Fibroblast of skin of left quadriceps (primary cell): ENCODE measurements at regions not wholly inside any gene's neighbourhood (a gene's known extent, or its start where the extent isn't known, plus 50 kb on each side); places are given as distances from the start of the nearest gene placed in this dataset.
A peak's percentile ranks its signal among the peaks of the same experiment; 100 is the strongest.

ENCODE experiments used
- DNase-seq, 2 experiments: peaks; one replicate each; pipeline ENCODE4 v3.0.0-alpha.2; 2013; ENCODE audit warnings: low read depth in 2 of 2

DNA sequence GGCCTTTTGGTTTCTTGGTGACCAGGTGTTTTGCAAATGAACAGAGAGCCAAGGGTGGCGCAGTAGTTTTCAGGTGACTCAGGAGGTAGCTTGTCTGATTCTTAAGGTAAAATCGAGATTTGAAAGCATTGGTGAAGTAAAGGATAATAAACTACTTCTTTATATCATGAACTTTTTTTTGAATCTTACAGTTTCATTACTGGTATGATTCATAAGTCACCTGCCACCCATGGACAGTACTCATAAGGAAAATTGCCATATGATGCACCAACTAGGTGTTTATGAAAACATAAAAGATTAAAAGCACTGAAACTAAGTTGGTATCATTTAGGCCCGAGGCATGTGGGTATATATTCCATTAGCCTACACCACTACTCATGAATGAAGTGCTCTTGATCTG, 84.1 kb upstream of the MGAT5 start:
- DNase-seq, result no peak

DNA sequence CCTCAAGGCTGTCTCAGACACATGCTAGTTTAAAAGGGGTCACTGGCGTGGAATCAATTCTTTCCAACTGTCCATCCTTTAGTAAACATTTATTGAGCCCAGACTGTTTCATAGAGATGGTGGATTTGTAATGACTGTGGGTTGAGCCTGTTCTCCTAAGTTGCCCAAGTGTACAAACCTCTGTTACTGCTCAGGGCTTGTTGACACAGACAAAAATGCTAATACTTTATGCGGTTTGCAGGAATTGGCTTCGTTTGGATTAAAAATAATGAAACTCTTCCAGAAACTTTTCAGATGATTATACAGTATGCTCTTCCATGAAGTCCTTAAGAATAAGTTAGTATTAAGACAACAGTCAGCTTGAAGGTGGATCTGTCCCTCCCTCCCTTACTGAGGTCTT, 83.6 kb upstream of the MGAT5 start:
- no peak for DNase-seq

DNA sequence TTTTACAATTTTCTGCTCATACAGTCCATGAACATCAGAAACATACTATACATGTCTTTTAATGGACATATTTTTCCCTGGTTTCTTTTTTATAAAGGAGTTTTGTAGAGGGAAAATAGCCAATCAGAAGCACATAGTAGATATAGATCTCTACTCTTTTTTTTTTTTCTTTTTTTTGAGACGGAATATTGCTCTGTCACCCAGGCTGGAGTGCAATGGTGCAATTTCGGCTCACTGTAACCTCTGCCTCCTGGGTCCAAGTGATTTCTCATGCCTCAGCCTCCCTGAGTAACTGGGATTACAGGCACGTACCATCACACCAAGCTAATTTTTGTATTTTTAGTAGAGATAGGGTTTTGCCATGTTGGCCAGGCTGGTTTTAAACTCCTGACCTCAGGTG, 83.2 kb upstream of the MGAT5 start:
- DNase-seq, result no peak

DNA sequence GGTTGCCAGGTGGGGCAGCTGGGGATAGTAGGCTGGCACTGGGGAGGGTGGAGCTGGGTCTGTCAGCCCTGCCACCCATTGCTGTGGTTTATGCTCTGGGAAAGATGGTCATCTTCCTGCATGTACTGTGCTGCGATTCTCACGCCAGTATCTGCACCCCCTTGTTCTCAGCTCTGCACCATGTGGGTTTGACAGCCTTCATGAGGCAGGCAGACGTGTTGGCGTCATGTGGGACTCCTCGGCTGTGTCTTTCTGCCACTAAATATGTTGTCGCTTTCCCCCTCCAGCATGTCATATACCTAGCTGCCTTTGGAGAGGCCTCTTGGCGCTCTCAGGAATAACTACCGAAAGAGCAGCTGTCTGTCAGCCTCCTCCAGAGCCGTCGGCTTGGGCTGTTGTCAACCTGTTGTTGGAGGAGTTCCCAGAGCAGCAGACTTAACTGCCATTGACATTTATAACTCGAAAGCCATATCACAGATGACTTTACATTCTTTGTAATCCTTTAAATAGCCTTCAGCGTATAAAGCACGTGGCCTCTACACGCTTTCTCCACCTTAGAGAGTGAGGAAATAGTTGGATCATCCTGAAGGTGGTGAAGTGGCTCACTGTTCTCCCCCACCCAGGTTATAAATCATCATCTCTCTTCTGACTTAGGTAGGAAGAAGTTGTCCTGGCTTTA, 80.4 kb upstream of the MGAT5 start:
- no peak for DNase-seq

DNA sequence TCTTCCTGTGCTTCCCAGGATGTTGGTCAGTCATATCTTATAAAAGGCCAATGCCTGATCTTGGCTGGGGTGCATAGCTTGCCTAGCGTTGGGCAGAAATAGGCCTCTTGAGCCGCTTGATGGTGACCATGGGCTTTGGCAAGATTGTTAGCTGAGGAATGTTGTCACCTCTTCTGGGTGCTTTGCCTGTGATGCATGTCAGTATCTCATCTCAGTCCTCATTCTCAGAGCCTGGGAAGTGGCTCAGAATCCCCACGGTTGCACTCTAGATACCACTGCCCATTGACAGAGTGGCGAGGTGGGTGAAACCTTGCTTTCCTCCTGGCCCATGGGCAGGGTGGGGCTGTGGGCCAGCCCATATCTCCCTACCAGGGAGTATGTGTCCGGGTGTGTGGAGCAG, 79.2 kb upstream of the MGAT5 start:
- DNase-seq, result no peak

DNA sequence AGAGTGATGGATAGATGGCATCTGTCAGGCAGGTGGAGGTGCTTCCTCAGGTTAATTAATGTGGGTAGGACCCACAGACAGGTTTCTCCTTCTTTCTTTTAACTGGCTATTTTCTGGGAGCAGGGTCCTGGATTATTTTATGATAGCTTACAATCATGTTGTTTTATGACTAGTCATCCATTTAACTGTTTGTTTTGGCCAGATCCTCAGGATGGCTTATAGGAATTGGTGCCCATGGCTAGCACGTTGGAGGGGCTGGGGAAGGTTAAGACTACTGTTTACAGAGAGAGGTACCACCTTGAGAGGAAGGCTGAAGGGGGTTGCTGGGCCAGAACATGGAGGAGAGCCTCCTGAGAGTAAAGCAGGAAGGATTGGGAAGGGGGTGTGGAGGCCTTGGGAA, 78.0 kb upstream of the MGAT5 start:
- no peak for DNase-seq

DNA sequence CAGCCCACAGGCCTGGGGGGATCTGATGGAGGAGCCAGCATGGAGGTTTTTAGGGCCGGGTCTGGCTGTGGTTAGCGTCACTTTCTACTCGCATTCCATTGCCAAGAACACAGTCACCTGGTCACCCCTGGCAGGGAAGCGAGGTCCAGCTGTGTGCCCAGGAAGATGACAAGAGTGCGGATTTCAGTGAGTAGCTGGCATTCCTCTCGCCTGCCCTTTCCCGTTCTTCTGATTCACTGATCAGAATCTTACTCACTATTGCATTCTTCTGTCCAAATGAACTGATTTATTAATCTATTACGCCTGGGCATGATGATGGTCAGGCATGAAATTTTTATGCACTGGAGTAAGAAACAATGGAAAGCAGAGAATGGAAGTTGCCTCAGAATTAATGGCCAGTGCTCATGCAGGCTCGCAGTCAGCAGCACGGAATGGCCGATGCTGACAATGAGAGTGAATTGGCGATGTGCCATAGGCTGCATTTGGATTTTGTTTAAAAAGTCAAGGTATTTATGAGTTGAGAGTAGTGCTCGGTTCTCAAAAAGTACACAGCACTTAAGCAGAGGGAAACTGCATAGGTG, 76.4 kb upstream of the MGAT5 start:
- no peak for DNase-seq

DNA sequence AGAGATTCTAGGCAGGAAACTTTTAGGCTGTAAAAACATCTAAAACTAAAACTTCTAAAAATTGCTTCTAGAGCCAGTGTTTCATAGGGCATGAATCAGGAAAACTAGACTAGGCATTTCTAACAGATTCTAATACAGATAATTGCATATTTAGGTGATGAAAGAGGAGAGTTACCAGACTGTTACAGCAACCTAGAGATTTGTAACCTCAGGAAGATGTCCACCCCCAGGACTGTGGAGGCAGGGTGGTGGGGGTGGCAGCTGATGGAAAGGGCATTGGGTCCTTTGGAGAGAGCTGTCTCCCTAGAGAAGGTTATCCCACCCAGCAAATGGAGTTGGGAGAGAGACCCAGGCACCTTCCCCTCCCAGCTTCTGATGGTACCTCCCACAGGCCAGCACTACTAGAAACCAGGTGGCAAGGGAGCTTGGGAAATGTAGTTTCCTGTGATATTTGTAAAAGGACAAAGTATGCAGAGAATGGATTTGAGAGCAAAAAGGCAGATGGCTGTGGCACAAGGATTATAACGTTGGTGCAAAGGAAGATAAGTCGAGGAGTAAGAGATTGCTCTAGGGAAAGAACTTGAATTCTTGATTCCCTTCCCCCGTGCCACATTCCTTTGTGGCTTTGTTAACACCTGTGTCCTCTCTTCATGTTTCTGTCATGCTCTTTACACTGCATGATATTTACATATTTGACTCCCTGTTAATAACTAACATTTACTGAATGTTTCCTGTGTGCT, 75.6 kb upstream of the MGAT5 start:
- DNase-seq, result no peak

DNA sequence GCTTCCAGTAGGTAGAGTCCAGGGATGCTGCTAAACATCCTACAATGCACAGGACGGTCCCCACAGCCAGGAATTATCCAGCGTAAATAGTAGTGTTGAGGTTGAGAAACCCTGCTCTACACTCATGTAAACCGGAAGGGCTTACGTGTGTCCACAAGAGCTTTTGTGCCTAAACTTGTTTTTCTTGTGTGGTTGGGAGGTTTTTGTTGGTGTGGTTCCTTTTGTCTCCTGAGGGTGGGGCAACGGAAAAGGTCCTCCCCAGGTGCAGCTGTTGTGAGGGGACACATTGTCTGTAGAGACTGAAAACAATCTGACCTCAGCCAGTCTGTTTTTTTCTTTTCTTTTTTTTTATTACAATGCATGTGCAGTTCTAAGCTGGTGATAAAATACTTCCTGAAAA, 72.7 kb upstream of the MGAT5 start:
- no peak for DNase-seq

DNA sequence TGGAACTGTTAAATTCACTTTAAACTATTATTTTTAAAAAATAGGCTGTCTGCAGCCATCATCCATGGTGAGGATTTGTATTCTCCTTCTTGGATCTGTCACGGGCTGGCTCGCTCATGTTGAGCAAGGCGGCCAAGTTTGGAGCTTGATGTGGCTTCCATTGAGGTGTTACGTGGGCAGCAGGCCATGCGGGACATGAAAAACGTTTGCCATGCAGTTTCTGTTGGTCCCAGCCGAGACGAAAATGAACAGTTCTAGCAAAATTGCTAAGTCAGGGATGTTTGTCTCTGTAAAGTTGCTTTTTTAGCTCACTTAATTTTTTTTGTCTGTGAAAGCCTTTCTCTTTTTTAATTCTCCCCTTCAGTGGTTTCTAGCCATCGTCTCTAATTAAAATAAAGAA, 70.2 kb upstream of the MGAT5 start:
- DNase-seq, result no peak

DNA sequence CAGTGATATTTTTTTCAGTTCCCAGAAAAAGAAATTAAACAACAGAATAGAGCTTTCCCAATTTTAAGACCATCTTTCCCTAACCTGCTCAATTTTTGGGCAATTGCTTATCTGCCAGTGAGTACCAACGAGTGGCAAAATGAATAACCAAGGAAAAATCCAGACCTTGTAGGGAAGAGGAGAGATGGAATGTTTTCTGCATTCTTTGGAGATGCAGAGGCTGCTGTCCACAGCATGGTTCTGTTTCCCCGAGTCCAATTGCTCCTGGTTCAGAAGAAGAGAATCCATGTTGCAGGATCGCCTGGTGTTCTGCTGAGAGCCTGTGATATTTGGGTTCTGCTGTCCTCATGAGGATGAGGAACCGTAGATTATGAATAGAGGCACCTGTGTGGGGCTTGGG, 68.2 kb upstream of the MGAT5 start:
- DNase-seq, result no peak

DNA sequence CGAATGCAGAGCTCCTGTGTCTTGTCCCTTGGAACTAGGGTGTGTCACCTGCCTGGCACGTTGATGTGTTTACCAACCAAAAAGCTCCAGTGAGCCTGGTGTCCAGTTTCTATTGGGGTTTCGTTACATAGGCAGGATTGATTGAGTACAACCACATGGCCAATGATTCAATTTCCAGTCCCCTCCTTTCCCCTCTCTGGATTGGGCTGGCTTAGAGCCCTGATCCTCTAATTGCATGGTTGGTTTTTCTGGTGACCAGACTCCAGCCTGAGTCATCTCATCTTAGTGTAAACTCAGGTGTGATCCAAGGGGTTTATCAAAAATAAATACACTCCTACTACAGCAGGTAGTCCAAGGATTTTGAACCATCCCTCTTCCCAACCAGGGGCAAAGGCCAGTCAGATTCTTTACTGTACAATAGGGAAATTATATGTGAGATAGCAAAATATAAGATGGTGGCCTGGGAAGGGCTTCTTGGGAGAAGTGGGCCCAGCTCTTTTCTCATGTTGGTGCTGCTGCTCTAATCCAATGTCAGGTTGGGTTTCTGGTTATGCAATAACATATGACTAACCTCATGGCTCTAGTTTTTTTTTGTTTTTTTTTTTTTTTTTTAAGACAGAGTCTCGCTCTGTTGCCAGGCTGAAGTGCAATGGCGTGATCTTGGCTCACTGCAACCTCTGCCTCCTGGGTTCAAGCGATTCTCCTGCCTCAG, 64.7 kb upstream of the MGAT5 start:
- no peak for DNase-seq

DNA sequence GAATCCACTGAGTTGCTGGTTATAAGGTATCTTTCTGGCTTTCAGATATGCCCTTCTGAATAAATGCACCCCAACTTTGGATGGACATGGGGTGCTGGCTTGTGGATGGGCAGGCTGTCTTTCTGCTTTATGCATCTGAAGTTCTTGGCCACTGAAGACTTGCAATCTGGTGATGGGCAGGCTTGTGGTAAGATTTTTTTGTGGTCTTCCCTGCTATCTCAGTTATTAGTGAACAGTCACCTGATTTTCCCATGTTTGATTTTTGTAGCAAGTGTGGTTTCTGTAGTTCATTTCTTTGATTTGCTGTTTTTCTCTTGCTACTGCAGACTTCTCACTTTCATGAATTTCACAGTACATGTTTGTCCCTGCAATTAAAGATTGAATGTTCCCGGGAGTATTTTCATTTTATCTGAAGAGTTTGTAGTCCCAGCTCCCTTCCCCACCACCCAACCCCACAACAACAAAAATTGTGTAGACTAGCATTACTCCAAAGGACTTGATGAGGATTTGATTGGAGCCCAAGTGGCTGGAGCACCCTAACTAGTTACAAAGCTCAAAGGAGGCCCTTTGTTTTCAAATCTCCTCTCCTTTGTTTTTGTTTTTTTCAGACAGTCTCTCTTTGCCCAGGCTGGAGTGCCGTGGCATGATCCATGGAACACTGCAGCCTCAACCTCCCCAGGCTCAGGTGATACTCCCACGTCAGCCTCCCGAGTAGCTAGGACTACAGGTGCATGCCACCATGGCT, 63.6 kb upstream of the MGAT5 start:
- DNase-seq, result no peak

DNA sequence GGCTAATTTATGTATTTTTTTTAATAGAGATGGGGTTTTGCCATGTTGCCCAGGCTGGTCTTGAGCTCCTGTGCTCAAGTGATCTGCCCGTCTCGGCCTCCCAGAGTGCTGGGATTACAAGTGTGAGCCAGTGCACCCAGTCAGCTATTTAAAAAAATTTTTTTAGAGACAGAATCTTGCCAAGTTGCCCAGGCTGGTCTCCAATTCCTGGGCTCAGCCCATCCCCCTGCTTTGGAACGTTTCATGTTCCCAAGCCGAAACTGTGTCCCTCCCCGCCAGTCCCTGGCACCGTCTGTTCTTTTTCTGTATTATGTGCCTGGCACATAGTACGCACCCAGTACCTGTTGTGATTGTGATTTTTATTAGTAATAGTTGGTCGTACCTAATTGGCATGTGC, 63.1 kb upstream of the MGAT5 start:
- DNase-seq, result no peak

DNA sequence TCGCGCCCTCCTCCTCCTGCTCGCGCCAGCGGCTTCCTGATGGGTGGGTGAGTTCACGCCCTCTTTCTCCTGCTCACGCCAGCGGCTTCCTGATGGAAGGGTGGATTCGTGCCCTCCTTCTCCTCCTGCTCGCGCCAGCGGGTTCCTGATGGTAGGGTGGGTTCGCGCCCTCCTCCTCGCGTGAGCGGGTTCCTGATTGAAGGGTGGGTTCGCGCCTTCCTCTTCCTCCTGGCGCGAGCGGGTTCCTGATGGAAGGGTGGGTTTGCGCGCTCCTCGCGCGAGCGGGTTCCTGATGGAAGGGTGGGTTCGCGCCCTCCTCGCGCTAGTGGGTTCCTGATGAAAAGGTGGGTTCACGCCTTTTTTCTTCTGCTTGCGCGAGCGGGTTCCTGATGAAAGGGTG, 62.0 kb upstream of the MGAT5 start:
- DNase-seq, result no peak

DNA sequence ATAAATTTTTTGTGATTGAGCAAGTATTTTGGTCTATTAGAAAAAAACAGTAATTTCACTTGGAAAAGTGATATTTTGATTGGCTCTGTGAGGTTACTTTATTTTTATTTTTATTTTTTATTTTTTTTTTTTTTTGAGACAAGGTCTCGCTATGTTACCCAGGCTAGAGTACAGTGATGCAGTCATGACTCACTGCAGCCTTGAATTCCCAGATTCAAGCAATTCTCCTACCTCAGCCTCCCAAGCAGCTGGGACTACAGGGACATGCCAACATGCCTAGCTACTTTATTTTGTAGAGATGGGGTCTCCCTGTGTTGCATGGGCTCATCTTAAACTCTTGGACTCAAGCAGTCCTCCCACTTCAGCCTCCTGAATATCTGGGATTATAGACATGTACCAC, 60.9 kb upstream of the MGAT5 start:
- peak in 1 of 2 experiments; percentile 31 for DNase-seq

DNA sequence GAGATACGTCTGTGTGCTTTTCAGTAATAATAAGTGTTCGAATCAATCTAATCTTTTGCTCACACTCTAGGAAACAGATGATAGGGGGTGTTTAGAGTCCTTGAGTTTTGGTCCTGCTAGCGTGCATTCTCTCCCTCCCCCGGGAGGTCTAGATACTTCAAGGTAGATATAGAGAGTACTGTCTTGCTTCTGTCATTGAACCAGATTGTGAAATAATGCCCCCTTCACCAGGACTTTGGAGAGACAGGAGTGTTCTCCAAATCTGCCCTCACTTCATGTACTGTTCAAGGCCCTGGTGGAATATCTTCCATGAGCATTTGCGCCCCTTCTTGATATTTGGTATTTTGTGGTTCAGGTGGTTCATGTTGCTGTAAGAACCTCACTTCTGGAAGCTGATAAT, 59.4 kb upstream of the MGAT5 start:
- no peak for DNase-seq

DNA sequence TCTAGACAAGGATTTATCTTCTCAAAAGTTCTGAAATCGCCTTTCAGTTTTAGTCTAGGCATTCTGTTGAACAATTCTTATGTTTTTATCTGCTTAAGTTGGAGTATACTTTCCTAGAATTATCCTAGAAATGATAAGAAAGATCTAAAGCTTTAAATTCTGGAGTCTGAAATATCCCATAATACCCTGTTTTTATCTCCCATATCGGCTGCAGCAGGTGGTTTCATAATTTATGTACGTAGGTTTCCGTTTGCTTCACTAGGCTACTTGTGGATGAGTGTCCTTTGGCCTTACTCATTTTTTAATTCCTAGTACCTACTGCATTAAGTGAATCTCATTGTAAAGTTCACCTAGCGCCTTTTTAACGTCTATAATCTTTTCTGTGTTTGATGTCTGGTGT, 58.5 kb upstream of the MGAT5 start:
- DNase-seq, result no peak

DNA sequence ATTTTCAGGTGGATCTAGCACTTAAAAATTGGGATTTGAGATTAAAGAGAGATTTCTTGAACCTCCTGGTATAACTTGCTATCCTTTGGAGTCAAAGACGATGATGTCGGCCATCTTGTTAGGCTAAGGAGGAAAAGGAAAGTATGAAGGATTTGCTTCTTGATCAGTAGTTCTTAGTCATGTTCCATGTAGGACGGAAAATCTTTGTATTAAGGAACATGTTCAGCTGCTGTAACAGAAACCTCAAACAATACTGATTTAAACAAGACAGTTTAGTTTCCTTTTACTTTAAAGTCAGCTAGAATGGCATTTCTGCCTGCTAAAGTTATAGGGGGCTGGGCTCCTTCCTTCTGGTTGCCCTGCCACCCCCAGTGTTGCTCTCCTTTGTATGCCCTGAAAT, 56.4 kb upstream of the MGAT5 start:
- DNase-seq, result no peak

DNA sequence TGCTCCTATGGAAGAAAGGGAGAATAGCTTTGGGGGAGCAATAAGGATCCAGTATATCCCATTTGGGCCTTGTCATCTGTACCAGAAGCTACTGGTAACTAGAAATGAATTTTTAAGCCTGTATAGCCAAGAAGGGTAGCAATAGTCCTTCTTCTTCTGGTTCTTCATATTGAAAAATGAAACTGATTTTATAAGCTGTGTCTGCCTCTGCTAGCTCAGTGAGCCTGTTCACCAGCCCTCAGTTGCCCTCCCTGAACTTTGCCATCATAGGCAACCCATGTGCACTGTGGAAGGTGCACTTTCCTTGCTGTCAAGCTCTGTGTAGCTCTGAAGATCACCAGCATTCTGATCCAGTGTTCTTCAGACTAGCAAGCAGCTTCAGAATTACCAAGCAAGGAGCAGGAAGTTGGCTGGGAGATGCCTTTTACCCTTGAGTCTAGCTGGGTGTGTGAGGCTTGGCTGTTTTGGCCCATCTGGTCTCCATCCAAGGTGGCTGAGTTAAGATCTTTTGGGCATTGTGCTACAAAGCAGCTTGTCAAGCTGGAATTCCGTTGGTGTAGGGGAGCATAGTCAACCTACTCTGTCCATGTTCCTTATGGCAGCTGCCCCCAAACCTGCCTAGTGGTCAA, 55.8 kb upstream of the MGAT5 start:
- no peak for DNase-seq

DNA sequence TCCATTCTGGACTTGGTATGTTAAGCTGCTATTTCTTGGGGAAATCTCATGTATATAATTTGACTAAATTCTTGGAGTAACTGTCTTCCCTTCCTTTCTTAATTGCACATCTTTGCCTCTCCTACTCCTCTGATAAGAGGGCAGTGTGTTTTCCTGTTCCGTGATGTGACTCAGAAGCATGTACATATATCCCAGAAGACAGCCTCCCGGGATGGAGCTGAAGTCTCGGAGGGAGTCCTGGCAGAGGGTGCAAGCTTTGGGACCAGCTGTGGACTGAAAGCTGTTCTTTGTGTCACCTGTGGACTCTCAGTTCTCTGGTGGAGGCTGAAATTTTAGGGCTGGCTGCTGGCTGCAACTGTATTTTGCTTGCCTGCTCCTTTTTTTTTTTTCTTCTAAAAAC, 54.7 kb upstream of the MGAT5 start:
- no peak for DNase-seq
